Esophagus squamous epithelium (tissue), 4 donors: ENCODE measurements at regions not wholly inside any gene's neighbourhood (a gene's known extent, or its start where the extent isn't known, plus 50 kb on each side); places are given as distances from the start of the nearest gene placed in this dataset.

Source experiments
- CTCF ChIP-seq, 6 experiments: fragments of 450-650 bp in 4 of 6; fragments of 200-600 bp in 2 of 6; sonication (generic) in 2 of 6; IDR thresholded peaks; one replicate each; pipeline ENCODE4 v1.5.1; 2016 to 2019; ENCODE audit warnings: antibody characterized with exemption in 6 of 6, mild to moderate bottlenecking in 4 of 6, moderate library complexity in 4 of 6
- POLR2A ChIP-seq, 4 donors: fragments of 450-650 bp; IDR thresholded peaks; one replicate each; pipeline ENCODE4 v1.6.1; 2017; ENCODE audit warnings: antibody characterized with exemption in 4 of 4, mild to moderate bottlenecking in 4 of 4, moderate library complexity in 3 of 4

GRCh38 chr1:230496451-230496850 lies 70.3 kb upstream of the PGBD5 start:
- no peak for TF ChIP-seq POLR2A (IDR thresholded peaks at IDR 0.05)
- TF ChIP-seq CTCF (IDR thresholded peaks at IDR 0.05): no peak
